Mucosa of descending colon (tissue), 3 donors: ENCODE measurements at regions not wholly inside any gene's neighbourhood (a gene's known extent, or its start where the extent isn't known, plus 50 kb on each side); places are given as distances from the start of the nearest gene placed in this dataset.

Experiments
- ATAC-seq: fragments of 200-7000 bp; cut with Tn5 transposase; one replicate; pipeline ENCODE4 v1.9.1; 2020; ENCODE audit warnings: mild to moderate bottlenecking, moderate library complexity
- DNase-seq, 3 donors: peaks; one replicate each; pipeline ENCODE4 v3.0.0-alpha.2; 2020
- H3K36me3 ChIP-seq: fragments of 200-600 bp; one replicate; pipeline ENCODE4 v1.8.0; 2021; ENCODE audit warnings: low read depth, mild to moderate bottlenecking
- H3K4me1 ChIP-seq: fragments of 200-600 bp; one replicate; pipeline ENCODE4 v1.8.0; 2021; ENCODE audit warnings: low read depth, mild to moderate bottlenecking
- H3K4me3 ChIP-seq: fragments of 200-600 bp; one replicate; pipeline ENCODE4 v1.8.0; 2021; ENCODE audit warnings: mild to moderate bottlenecking
- H3K9me3 ChIP-seq: fragments of 200-600 bp; one replicate; pipeline ENCODE4 v1.8.0; 2021; ENCODE audit warnings: mild to moderate bottlenecking
- CTCF ChIP-seq: fragments of 200-600 bp; IDR thresholded peaks from one replicate; pipeline ENCODE4 v1.8.0; 2022; ENCODE audit warnings: antibody characterized with exemption, mild to moderate bottlenecking
- intact Hi-C, 2 donors: fragments of 100-400 bp; cut with DNase I in 1 of 2; cut with micrococcal nuclease in 1 of 2; formaldehyde crosslinking; loops; one replicate each; pipeline versions ENCODE4 v1.11.0 to v1.11.1; 2022; cut with DNase I, micrococcal nuclease
- donor health status: DM: no; HTN: no; CAD: no; lungs with moderate emphysema.
- donor health status: DM: no; HTN: no; CAD: no.
- donor health status: DM: no; HTN: yes; CAD: no.

- DNase-seq (peak in 2 of 3 donors; percentile 28 to 41), ATAC-seq (peak; percentile 40)
Observed at GRCh38 chr10:4217653-4218052, 432.6 kb upstream of the KLF6 start.

GRCh38 chr10:4217187-4217586, 432.2 kb upstream of the KLF6 start:
- Histone ChIP-seq H3K36me3 (no peaks in the 10 kb centered on the region), H3K4me1 (peaks cover 31% of the 10 kb centered on the region), H3K9me3 (no peaks in the 10 kb centered on the region), H3K4me3 (no peak overlapping the region)
- intact Hi-C loops: loop anchor here in 1 of 2 donors (10.0 kb wide), 1 partner anchor 152 kb away; no protein-coding TSS in a partner anchor
- ATAC-seq (peak; percentile 74), DNase-seq (peak in 1 of 3 donors; percentile 41)
- no peak for TF ChIP-seq CTCF

More at GRCh38 chr10:4217653-4218052, 432.6 kb upstream of the KLF6 start:
- TF ChIP-seq CTCF: no peak
- Histone ChIP-seq H3K9me3 (no peaks in the 10 kb centered on the region), H3K36me3 (no peaks in the 10 kb centered on the region), H3K4me1 (peaks cover 31% of the 10 kb centered on the region), H3K4me3 (no peak overlapping the region)
- intact Hi-C loops: loop anchor here in 1 of 2 donors (10.0 kb wide), 1 partner anchor 153 kb away; no protein-coding TSS in a partner anchor

GRCh38 chr10:4216726-4217125, 431.7 kb upstream of the KLF6 start:
- DNase-seq (no peak), ATAC-seq (no peak)
- TF ChIP-seq CTCF: no peak
- intact Hi-C loops: loop anchor here in 1 of 2 donors (10.0 kb wide), 1 partner anchor 152 kb away; no protein-coding TSS in a partner anchor
- Histone ChIP-seq H3K36me3 (no peaks in the 10 kb centered on the region), H3K4me1 (peaks cover 31% of the 10 kb centered on the region), H3K4me3 (no peak overlapping the region), H3K9me3 (no peaks in the 10 kb centered on the region)

- Histone ChIP-seq H3K4me3 (no peak overlapping the region), H3K4me1 (peaks cover 31% of the 10 kb centered on the region), H3K9me3 (no peaks in the 10 kb centered on the region), H3K36me3 (no peaks in the 10 kb centered on the region)
- ATAC-seq (no peak), DNase-seq (no peak)
- no peak for TF ChIP-seq CTCF
- intact Hi-C loops: loop anchor here in 1 of 2 donors (10.0 kb wide), 1 partner anchor 151 kb away; no protein-coding TSS in a partner anchor
Observed at GRCh38 chr10:4215963-4216575, 431.1 kb upstream of the KLF6 start.

- DNase-seq (peak in 1 of 3 donors; percentile 30), ATAC-seq (peak; percentile 82)
- H3K9me3 ChIP-seq: no peaks in the 10 kb centered on the region
- no peaks in the 10 kb centered on the region for H3K36me3 ChIP-seq
- no peak for TF ChIP-seq CTCF
- no peak overlapping the region for H3K4me3 ChIP-seq
- peaks cover 31% of the 10 kb centered on the region for H3K4me1 ChIP-seq
- intact Hi-C loops: loop anchor here in 1 of 2 donors (10.0 kb wide), 1 partner anchor 151 kb away; no protein-coding TSS in a partner anchor
Observed at GRCh38 chr10:4215485-4215884, 430.5 kb upstream of the KLF6 start.
